HG03066 (cell line): ENCODE measurements at regions not wholly inside any gene's neighbourhood (a gene's known extent, or its start where the extent isn't known, plus 50 kb on each side); places are given as distances from the start of the nearest gene placed in this dataset.

Source experiments
- ATAC-seq: cut with Tn5 transposase; IDR thresholded peaks from one replicate; pipeline ENCODE4 v1.9.1; 2021; ENCODE audit warnings: low read depth; ENCODE audit not compliant: unreplicated experiment

DNA sequence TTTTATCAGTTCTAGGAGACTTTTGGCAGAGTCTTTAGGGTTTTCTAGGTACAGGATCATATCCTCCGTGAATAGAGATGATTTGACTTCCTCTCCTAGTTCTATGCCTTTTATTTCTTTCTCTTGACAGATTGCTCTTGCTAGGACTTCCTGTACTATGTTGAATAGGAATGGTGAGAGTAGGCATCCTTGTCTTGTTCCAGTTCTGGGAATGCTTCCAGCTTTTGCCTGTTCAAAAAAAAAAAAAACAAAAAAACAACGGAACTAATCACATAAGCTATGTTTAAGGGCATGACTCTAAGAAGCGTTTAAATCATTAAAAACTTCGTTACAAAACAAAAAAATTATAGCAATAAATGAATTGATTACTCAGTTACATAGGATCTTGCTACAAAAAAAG, 145.7 kb downstream of the NUP35 start:
- ATAC-seq = no peak

DNA sequence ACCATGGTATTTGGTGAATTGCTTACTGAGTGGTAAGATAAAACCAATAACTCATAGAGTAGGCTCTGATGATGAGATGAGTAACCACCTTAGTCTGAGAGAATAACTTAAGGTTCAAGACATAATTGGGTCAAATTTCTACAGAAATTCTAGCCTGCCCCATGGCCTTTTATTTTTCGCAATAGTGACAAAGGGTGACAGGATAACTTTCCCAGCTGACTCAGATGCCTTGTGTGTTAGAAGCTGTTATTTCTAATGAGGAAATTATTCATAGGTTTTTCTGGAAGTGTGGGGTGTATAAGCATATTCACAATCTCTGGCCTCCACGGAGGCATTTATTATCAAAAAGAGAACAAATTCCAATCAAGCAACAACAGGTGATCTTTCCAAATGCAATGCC, 159.0 kb downstream of the NUP35 start:
- ATAC-seq = no peak

DNA sequence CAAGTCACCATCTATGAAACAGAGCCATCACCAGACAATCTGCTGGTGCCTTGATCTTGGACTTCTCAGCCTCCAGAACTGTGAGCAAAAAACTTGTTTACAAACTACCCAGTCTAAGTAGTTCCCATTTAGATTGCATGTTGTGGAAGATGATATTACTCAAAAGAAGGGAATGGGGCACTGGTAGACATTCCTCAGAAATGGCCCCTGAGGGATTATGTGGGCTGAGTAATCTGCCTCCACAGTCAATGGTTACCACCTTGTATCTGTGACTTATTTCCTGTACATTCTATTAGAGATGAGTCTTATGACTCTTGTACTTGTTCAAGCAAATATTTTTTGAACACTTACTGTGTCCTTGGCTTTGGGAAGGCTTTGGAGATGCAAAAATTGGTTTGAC, 160.4 kb downstream of the NUP35 start:
- ATAC-seq = no peak

DNA sequence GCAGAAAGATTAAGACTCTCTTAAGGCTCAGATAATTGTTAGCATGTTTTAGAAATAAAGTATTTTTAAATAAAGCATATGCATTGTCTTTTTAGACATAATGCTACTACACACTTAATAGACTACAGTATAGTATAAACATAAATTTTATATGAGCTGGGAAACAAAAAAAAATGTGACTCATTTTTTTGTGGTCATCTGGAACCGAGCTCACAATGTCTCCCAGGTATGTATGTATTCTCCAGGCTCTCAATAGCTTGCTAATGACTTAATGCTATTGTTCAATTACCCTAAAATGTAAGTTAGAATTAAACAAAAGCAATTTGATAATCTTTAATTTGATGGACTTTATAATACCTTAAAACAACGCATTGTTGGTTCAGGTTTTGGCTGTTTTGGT, 167.2 kb downstream of the NUP35 start:
- no peak for ATAC-seq

DNA sequence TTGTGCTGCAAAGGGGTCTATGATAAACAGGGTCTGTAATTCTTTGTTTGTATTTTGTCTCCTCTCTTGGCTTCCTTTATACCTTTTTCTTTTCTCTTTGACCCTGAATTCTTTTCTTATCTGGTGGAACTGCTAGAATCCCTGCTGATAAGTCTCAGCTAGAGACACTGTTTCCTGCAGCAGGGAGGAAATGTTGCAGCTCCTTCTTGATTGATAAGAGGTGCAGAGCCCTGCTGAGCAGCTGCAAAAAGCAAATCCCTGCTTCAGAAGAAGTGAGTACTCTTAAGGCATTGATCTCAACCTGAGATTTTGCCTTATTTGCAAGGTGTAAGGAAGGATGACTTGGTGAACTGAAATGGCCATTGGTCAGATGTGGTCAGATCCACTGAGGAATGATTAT, 167.8 kb downstream of the NUP35 start:
- ATAC-seq = no peak

DNA sequence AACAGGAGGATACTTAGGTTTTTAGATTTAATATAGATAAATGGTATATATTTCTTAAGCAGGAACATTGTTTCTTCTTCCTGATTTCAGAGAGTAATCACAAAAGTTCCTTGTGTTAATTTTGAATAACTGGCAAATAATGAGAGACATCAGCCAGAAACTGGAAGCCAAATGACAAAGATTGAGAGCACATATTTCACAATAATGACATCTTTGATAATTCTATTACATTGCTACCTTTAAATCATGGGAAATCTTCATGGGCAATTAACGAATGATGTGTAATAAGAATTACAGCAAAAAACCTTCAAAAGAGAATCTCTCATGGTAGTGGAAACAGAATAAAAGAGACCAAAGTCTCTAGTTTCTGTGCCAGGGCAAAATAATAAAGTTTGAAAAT, 215.1 kb downstream of the NUP35 start:
- ATAC-seq = no peak

DNA sequence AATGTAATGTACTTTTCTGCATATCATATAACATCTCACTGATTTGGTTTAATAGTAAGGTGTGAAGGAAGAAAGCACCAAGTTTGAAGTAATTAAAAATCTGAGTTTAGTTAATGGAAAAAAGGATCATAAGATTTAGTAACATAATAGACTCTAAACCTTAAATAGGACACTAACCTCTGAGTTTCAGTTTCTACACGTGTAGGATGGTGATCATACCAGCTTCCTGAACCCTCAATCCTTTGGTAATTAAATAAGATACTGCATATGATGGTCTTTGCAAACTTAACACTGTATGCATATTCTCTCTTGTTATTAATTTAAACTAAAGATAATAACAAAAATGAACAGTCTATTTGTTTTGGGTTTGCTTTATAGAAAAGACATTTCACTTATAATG, 216.8 kb downstream of the NUP35 start:
- no peak for ATAC-seq

DNA sequence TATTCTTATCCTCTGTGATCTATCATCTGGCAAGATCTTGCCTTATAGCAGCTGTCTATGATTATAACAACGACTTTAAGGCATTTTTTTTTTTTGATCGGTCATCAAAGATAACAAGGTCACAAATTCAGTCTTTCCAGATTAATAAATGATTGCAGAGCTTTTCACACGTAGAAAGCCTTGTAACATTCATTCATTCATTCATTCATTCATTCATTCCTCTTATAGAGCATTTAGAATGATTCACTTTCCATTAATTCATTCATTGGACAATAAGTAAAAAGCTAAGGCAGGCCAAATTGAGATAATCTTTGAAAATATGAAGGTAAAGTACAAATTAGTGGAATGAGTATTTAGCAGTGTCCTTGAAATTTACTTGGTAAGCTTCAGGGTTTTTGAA, 223.7 kb downstream of the NUP35 start:
- no peak for ATAC-seq

DNA sequence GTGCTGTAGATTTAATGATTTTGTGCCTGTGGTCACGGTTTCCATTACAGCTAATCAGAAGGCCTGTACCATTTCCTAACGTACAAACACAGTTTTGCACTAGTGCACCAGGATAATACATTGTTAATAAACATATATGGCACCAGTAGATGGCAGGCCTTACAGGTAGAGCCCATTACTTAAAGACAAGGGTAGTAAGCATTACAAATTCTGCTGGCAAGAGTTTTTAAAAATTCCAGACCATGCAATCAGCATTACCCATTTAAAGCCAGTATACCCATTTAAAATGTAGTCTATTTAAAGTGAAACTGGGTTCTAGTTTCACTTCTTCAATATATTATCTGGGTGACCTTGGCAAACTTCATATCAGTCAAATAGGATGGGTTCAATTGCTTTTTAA, 224.2 kb downstream of the NUP35 start:
- ATAC-seq = no peak

DNA sequence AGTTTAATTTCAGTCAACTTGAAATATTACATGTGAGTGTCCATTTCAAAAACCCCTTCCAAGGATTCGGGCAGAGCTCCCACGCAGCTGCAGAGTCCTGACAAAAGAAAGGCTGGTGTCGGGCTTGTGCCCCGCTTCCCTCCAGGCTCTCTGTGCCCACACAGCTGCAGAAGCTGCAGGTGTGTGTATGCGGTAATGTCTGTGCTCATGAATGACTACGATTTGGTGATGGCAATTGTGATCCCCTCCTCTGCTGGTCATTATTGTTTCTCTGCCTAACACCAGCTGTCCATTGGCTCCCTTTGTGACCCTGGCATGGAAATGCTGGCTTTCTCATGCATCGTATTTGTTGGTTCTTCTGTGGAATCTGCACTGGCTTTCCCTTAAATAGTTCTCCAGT, 224.8 kb downstream of the NUP35 start:
- ATAC-seq = no peak

DNA sequence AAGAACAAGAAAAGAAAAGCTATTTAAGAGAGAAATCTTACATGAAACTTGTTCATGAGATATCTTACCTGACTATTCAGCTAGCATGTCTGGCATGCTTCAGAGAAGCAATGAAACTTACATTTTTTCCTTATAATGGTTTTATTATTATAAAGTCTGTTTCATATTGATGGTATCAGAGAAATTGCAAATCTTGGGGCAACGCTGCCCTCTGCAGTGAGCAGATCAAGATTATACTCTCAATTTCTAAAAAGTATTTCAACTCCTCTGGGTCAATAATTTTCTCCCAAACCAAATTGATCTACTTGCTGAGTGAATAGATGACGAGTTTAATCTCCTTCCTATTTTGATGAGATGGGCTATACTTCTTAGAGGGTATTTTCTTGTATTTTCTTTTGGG, 235.6 kb downstream of the NUP35 start:
- ATAC-seq = no peak

DNA sequence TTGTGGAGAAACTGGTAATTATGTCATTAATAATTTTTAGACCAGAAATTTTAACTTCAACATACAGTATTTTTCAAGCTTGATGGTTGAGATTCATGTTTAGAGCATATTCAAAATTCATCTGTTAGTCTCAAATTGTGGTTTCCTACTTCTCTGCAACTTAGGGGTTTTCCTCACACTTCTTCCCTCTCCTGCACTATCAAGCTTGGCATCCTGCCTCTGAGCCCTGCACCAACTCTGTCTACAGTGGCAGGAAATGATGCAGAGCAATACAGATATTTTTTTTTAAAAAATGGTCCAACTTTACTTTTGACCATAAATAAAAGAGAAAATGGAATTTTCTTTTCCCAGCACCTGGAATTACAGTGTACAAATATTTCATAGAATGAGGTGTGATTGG, 247.3 kb downstream of the NUP35 start:
- no peak for ATAC-seq

DNA sequence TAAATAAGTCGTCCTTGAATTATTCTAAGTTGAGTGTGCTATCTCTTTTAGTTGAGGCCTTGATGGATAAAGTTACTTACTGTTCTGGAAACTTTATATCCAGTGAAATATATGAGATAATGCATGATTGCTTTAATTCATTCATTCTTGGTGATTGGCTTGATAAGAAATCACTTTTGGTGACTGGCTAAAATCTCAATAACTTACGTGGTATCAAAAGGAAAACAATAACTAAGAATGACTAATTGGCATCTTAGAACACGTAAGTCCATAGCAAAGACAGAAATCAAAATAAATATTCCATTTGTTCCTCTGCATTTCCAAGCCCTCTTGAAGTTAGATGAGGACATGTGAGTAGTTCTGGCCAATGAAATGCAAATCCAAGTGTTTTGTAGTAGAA, 251.6 kb downstream of the NUP35 start:
- ATAC-seq = no peak

DNA sequence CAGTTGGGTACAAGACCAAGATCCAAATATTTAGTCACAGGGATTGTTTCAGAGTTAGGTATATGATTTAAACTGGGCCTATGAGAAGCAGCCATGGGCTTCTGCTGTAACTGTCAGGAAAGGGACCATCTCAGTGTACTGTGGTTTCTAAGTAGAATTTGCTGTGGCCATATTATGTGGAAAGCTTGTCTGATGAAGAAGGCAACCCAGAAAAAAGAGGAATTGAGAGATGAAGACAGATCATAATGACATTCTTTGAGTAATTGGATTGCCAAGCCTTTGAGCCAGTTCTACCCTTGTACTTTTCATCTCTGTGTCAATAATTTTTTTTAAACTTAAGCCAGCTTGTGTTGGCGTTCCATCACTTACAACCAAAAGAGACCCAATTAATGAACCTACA, 259.6 kb downstream of the NUP35 start:
- no peak for ATAC-seq

DNA sequence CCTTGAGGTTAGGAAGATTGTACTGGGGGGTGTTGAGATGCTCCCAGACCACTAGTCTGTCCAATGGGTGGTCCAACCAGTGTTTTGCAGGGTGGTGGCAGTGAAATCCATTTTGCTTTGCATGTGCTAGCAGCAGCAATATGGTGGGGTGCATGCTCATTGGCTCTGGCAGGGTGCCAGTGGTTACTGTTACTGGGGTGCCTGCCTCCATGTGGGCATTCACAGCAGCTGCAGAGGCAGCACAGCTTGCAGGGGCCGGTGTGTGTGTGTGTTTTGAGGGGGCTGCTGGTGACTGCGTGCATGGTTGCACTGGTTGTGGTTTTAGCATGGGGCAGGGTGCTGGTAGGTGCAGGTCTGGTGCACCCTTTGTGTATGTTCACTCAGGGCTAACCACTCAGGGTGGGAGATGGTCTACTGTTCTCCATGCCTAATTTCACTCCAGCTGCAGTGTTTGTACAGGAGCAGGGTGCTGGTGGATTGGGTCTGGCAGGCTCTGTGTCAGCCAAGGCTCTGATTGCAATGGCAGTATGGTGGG, 265.4 kb downstream of the NUP35 start:
- no peak for ATAC-seq

DNA sequence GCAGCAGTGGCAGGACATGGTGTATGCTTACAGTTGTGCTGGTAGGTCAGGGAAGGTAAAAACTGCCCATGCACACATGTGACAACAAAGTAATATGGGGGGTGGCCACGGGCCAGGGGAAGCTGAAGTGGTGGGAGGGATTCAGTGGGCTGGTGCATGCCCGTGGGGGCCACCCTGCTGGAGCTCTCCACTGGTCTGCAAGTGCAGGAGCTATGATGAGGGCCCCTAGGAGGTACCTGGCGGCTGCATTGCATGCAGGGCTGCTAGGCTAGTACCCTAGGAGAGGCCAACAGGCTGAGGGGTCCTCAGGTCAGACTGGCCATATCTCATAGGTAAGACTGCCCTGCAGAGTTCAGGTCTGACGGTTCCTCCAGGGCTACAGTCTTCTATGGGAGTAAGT, 265.9 kb downstream of the NUP35 start:
- no peak for ATAC-seq

DNA sequence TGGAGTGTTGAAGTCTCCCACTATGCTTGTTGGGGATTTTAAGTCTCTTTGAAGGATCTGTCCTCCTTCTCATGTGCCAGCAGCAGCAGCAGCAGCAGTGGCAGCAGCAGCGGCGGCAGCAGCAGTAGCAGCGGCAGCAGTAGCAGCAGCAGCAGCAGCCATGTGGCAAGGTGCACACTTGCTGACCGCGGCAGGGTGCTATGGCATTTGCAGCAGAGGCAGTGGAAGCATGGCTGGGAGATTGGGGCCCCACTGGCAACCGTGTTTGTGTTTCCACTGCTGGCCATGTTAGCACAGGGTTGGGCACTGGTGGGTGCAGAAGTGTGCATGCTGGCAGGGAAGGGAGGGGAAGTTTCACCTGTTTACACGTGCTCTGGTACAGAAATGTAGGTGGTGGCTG, 280.1 kb downstream of the NUP35 start:
- no peak for ATAC-seq

DNA sequence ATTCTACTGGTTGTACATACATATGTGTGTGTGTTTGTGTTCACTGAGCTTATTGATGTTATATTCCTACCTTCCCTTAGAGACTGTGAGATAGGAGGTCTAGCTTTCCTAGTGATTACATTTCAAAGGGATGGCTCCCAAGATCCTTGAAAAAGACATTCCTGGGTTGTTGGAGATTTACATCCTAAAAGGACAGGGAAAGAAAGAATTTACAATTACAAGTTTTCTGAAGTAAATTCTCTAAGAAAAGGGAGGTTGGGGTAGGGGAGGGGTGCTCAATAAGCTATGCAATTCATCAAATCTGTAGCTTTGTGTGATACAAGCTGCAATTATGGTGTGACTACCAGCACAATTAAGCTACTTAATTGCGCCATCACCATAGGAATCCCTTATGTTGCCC, 284.3 kb downstream of the NUP35 start:
- ATAC-seq = no peak

DNA sequence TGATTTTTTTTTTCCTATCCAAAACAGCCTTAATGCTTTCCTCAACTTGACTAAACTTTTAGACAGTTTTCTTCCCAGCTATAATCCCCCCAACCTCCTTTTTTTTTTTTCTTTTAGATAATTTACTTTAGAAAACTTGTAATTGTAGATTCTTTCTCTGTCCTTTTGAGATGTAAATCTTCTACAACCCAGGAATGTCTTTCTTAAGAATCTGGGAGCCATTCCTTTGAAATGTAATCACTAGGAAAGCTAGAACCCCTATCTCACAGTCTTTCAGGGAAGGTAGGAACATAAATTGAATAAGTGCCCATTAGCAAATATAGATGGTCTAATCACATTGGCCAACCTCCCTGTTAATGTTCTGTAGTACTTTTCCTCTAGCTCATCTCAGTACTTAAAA, 285.4 kb downstream of the NUP35 start:
- ATAC-seq = no peak

DNA sequence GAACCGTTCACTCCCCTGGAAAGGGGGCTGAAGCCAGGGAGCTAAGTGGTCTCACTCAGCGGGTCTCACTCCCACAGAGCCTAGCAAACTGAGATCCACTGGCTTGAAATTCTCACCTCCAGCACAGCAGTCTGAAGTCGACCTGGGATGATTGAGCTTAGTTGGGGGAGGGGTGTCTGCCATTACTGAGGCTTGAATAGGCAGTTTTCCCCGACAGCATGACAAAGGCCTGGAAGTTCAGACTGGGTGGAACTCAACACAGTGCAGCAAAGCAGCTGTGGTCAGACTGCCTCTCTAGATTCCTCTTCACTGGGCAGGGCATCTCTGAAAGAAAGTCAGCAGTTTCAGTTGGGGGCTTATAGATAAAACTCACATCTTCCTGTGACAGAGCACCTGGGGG, 292.5 kb downstream of the NUP35 start:
- no peak for ATAC-seq

DNA sequence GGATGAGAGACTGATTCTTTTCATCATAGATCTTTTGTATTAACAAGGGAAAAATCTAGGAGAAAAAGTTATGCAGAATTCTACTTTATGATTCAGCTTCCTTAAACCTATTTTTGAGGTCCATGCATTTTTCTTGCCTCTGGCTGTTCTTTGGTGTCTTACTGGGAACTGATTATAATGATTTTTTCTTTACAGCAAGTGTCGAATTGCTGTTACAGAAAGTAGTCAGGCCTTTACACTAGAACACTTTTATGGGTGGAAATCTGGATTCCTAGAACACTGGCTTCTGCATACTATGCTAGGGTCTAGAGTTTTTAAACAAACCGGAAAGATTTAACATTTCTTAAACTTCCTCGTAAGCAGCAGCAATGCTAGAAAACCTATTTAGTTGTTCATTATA, 302.6 kb downstream of the NUP35 start:
- ATAC-seq = no peak

DNA sequence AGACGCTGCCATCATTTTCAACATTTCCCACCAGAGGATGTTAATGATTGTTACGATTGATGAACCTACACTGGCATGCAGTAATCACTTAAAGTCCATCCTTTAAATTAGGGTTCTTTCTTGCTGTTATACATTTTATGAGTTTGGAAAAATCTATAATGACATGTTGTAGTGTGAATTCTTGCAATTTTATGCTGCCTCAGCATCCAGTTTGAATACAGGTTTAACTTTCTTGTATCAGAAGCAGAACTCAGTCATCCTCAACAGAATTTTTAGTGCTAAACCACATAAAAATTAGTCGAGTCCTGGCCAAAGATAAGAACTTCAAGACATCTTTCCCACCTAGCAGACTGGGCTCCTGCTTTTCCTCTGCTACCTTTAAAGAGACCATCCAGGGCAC, 303.3 kb downstream of the NUP35 start:
- ATAC-seq = no peak

DNA sequence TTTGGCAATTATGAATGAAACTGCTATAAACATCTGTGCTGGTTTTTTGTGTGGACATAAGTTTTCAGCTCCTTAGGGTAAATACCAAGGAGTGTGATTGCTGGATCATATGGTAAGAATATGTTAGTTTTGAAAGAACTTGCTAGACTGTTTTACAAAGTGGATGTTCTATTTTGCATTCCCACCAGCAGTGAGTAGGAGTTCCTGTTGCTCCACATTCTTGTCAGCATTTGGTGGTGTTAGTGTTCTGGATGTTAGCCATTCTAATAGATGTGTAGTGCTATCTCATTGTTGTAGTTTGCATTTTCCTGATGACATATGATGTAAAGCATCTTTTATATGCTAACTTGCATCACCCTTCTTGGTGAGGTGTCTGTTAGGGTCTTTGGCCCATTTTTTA, 304.6 kb downstream of the NUP35 start:
- ATAC-seq = no peak

DNA sequence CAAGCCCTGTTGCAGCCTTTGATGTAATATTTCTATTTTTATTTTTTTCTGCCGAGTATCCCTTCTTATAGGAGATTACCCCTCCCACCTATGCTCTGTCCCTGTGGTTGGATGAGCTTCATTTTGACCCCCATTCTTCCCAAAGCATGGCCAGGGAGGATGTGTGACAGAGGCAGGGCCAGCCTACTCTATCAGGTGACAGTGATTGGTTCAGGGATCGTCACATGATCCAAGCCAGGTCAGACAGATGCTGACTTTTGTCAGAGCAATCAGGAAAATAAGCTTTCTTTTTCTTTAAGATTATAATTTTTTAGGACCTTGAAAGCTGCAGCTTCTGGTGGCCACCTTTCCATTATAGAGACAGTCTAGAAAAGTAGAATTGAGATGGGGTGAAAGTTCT, 314.3 kb downstream of the NUP35 start:
- ATAC-seq = no peak
